HG03159 (cell line): ENCODE measurements at regions not wholly inside any gene's neighbourhood (a gene's known extent, or its start where the extent isn't known, plus 50 kb on each side); places are given as distances from the start of the nearest gene placed in this dataset.

Experiments used
- ATAC-seq: cut with Tn5 transposase; IDR thresholded peaks from one replicate; pipeline ENCODE4 v1.9.1; 2021; ENCODE audit warnings: mild to moderate bottlenecking, moderate library complexity; ENCODE audit not compliant: unreplicated experiment

DNA sequence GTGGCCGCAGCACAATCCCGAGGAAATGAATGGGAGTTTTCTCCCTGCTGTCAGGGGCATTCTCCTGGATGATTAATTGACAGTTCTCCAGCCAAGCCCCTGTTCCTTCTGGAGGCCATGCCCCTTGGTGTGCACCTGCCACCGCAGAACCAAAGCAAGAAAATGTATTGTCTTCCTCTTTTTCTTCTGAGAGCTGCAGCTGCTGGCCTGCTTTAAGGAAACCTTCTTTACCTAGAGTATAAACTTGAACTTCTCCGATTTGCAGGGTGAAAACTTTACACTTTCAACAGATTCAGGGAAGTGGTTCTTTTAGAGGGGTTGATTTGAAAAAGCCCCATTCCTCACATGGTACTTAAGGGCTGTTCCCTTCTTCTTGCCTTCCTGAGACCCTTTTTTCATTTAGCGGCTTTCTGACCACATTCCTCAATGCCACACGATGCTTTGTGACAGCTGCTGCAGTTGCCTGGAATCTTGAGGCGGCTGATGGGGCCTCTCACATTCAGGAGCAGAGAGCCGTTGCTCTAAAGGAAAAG lies 402.8 kb downstream of the TXNL1 start:
- peak; percentile 93 for ATAC-seq

- ATAC-seq, result peak; percentile 51
Observed at GRCh38 chr18:56235071-56235470, 403.3 kb downstream of the TXNL1 start.

DNA sequence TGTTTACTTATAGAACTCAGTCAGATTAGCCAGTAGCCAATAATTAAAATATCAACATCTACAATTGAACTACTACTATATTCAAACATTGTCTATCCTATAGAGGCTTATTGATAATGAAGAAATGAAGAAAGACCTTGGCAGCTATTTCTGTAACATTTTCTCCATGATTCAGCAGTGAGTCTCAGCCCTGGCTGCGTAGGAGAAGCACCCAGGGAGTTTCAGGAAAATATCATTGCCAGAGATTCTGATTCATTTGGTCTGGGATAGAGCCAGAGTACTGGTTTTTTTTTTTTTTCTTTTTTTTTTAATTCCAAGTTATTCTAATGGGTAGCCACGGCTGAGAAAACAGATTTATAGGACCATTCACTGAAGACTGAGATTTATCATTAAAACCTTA lies 404.8 kb downstream of the TXNL1 start:
- ATAC-seq, result no peak

GRCh38 chr18:56226025-56226424 lies 412.4 kb downstream of the TXNL1 start:
- ATAC-seq, result no peak

- no peak for ATAC-seq
Observed at GRCh38 chr18:56224669-56225561, 413.5 kb downstream of the TXNL1 start.

DNA sequence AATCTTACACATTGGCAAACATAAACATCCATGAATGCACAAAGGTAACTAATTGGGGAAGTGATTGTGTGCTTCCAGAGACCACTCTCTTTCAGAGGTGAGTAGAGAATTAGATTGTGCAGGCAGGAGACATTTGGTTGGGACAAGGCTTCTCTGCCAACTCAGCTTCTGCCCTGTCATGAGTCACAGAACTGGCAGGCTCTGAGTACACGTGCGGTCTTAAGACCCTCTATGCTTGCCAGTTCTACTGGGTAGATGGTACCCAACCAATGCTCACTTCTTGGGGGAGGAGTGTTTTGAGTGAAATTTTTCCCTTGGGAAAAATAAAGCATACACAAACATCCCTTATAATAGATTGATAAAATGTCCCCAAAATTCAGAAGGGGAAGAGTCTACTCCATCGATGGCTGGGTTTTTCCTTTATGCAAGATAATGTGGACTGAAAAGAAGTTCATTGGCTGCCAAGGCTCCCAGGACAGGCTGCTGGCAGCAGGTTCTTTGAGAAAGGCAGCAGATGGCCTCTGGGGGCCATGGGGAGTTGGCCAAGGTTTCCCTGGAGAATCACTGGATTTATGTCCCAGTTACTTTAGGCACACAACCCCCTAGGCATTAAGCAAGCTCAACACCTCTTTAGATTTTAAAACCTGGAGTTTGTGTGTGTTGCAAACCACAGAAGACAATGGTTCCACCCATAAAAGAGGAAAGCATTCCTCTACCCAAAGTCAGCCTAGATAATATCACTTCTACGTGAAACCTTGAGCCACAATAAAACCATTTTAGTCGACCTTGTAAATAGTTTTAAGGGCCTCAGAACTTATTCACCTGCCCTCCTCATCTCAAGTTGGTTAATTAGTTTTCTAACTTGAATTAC lies 417.0 kb downstream of the TXNL1 start:
- no peak for ATAC-seq

DNA sequence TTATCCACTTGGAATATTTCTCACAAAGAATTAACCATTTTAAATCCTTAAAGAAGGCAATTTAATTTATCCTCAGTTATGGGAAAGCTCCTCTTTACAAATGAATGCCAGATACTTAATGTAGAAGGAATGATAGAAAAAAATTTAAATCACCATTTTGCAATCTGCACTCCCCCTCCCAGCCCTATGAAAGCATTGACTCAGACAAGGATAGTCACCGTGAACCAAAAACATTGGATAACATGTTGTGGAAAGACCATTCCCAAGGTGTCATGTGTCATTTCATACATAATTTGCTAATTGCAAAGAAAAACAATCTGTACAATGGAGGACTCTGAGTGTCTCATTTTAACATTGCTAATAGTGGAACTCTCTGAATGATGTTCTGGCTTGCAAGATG lies 421.0 kb downstream of the TXNL1 start:
- no peak for ATAC-seq

DNA sequence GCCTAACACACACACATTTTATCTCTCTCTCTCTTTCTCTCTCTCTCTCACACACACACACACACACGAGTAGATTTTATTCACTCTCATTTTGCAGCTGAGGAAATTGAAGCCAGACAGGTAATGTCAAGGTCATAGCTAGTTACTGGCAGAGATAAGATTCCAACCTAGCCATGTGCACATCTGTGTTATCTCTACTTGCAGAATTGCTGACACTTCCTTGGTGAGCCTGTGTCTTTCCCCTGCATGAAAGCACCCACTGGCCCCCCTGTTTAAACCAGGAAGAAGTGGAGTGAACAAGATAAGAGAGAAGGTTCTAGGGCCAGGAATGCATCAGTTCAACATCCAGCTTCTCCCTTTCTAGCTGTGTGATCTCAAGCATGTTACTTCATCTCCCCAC lies 423.7 kb downstream of the TXNL1 start:
- no peak for ATAC-seq

- ATAC-seq, result no peak
Observed at GRCh38 chr18:56210520-56210919, 427.9 kb downstream of the TXNL1 start.

DNA sequence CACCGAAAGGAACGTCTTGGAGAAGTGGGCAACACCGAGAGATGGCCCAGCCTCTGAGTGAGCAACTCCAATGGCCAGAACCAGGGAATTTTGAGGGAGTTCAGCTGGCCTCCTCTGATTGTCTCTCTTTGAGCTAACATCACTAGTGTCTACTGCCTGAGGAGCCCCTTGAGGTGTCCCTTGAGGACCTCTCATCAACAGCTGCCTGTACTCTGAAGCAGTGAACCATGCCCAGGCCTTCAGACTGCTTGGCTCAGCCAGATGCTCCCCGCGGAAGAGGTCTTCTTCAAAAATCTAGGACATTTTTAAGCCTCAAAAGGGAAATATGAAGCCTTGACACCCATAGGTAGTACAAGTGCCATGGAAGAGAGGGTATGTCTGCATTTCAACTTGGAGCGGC lies 430.4 kb downstream of the TXNL1 start:
- no peak for ATAC-seq

GRCh38 chr18:56204052-56204451 lies 434.3 kb downstream of the TXNL1 start:
- no peak for ATAC-seq

- ATAC-seq, result no peak
Observed at GRCh38 chr18:56202678-56203077, 435.7 kb downstream of the TXNL1 start.

- ATAC-seq, result no peak
Observed at GRCh38 chr18:56200381-56200911, 437.9 kb downstream of the TXNL1 start.

DNA sequence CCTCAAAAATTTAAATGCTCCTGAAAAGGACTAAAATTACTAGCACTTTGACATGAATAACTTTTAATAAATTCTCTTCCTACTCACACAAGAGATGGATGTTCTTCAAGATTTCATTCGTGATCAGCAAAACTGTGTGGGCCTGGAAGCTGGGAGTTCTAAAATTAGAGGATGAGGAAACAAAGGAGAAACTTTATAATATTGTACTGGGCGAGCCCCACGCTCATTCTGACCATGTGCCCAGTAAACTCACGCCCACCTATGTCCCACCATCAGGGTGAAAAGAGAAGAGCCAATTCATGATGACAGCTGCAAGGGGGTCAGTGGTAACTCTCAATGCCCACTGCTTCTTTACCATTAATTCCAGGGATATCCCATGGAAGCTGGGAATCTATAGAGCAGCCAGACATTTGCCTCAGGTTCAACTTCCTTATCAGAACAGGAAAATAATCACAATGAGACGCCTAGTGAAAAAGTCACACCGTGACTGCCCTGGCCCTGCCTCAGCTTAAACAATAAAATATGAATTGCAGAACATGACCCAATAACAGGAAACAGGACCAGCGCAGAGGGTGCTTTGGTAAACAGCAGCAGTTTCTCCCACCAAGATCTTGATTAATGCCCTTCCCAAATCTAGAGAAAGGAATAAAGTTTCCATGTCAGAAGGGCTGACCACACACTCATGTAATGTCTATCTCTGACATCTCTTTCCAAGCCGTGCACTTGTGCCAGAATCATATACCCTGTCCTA lies 438.6 kb downstream of the TXNL1 start:
- no peak for ATAC-seq

- no peak for ATAC-seq
Observed at GRCh38 chr18:56197241-56197859, 441.0 kb downstream of the TXNL1 start.

- ATAC-seq, result no peak
Observed at GRCh38 chr18:56196495-56197225, 441.7 kb downstream of the TXNL1 start.

DNA sequence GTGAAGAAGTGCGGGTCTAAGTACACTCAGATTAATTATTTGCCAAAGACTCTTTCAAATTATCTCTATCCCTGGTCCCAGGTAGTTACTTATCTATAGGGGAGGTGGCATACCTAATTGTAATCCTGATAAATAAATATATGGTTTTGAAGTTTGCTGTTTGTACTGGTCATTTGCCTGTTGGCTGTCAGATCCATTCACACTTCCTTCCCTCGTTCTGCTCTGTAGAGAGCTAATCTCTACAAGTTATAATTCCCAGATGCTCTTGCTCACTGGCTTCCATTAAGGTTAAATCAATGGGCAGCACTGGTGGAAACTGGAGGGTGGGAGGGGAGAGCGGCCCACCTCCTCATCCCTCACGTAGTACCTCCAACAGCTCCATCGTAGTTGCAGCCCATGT lies 447.1 kb downstream of the TXNL1 start:
- no peak for ATAC-seq

- no peak for ATAC-seq
Observed at GRCh38 chr18:56189615-56190014, 448.8 kb downstream of the TXNL1 start.

DNA sequence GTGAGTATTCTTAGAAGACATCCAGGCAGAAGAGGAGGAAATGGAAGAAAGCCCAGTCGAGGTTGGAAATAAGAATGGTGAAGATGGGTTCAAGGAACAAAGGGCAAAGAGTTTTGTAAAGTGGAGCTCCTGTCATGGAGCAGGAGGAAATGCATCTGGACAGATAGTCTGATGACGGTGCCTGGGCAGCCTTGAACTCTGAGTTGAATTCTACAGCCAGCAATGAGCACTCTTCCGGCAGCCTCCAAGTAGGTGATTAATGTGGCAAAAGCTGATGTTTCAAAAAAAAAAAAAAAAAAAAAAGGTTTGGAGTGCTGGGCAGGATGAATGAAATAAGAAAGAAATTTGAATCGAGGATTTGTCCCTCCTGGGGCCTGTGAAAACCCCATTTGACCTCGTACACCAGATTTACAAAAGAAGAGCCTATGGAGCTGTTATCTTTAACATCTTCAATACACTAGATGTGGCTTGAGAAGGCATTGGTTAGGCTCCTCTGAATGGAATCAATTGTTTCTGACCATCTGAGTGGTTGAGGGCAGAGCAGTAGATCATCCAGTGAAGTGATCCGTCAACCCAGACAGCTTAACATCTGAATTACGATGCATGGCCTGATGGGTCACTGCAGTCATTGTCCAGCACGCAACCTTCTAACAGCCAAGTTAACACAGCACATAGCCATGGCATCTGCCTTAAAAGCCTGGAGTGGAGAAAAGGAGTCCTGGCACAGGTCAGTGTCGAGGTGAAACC lies 449.7 kb downstream of the TXNL1 start:
- ATAC-seq, result no peak
